Activated T-cell treated with anti-CD3 and anti-CD28 coated beads, Interleukin-2, amount 50 U/mL, for 24 hours (primary cell): ENCODE measurements at regions not wholly inside any gene's neighbourhood (a gene's known extent, or its start where the extent isn't known, plus 50 kb on each side); places are given as distances from the start of the nearest gene placed in this dataset.

Experiments used
- DNase-seq: peaks from one replicate; pipeline ENCODE4 v3.0.0-alpha.2; 2020
- H3K27ac Mint-ChIP-seq: 2 replicates; pipeline ENCODE4 v1.8.0; 2020; ENCODE audit warnings: mild to moderate bottlenecking, mixed read lengths
- H3K27me3 Mint-ChIP-seq: 2 replicates; pipeline ENCODE4 v1.8.0; 2020; ENCODE audit warnings: mixed read lengths
- H3K36me3 Mint-ChIP-seq: 2 replicates; pipeline ENCODE4 v1.8.0; 2020; ENCODE audit warnings: low read depth, mixed read lengths
- H3K4me1 Mint-ChIP-seq: 2 replicates; pipeline ENCODE4 v1.8.0; 2020; ENCODE audit warnings: low read depth, mixed read lengths
- H3K4me3 Mint-ChIP-seq: 2 replicates; pipeline ENCODE4 v1.8.0; 2020; ENCODE audit warnings: mild to moderate bottlenecking, moderate library complexity, mixed read lengths
- H3K9me3 Mint-ChIP-seq: 2 replicates; pipeline ENCODE4 v1.8.0; 2020; ENCODE audit warnings: mixed read lengths

GRCh38 chr10:63862860-63863259, 341.7 kb downstream of the REEP3 start:
- Mint-ChIP-seq H3K36me3 (no peaks in the 10 kb centered on the region), H3K4me1 (peaks cover 10% of the 10 kb centered on the region), H3K27me3 (peaks cover 44% of the 10 kb centered on the region), H3K27ac (no peak overlapping the region), H3K9me3 (peaks cover 7% of the 10 kb centered on the region), H3K4me3 (no peak overlapping the region)
- DNase-seq: no peak

GRCh38 chr10:63865210-63865609, 344.0 kb downstream of the REEP3 start:
- peaks cover 40% of the 10 kb centered on the region for H3K27me3 Mint-ChIP-seq
- DNase-seq: no peak

GRCh38 chr10:63866075-63866746, 345.0 kb downstream of the REEP3 start:
- H3K36me3 Mint-ChIP-seq: no peaks in the 10 kb centered on the region

More at GRCh38 chr10:63865210-63865609, 344.0 kb downstream of the REEP3 start:
- H3K9me3 Mint-ChIP-seq: no peaks in the 10 kb centered on the region
- peaks cover 10% of the 10 kb centered on the region for H3K4me1 Mint-ChIP-seq
- H3K4me3 Mint-ChIP-seq: no peak overlapping the region
- H3K36me3 Mint-ChIP-seq: no peaks in the 10 kb centered on the region
- no peak overlapping the region for H3K27ac Mint-ChIP-seq

GRCh38 chr10:63866747-63867140, 345.5 kb downstream of the REEP3 start:
- Mint-ChIP-seq H3K36me3 (no peaks in the 10 kb centered on the region), H3K27ac (no peak overlapping the region), H3K27me3 (peaks cover 40% of the 10 kb centered on the region), H3K9me3 (no peaks in the 10 kb centered on the region), H3K4me3 (no peak overlapping the region), H3K4me1 (peaks cover 10% of the 10 kb centered on the region)
- no peak for DNase-seq

More at GRCh38 chr10:63866075-63866746, 345.0 kb downstream of the REEP3 start:
- H3K4me3 Mint-ChIP-seq: no peak overlapping the region
- H3K4me1 Mint-ChIP-seq: peaks cover 10% of the 10 kb centered on the region
- peaks cover 40% of the 10 kb centered on the region for H3K27me3 Mint-ChIP-seq
- peak; percentile 45 for DNase-seq
- no peaks in the 10 kb centered on the region for H3K9me3 Mint-ChIP-seq
- H3K27ac Mint-ChIP-seq: no peak overlapping the region

GRCh38 chr10:63878428-63878827, 357.2 kb downstream of the REEP3 start:
- DNase-seq: no peak
- Mint-ChIP-seq H3K9me3 (peaks cover 7% of the 10 kb centered on the region), H3K27ac (no peak overlapping the region), H3K4me3 (no peak overlapping the region), H3K4me1 (no peaks in the 10 kb centered on the region), H3K27me3 (peaks cover 1% of the 10 kb centered on the region), H3K36me3 (no peaks in the 10 kb centered on the region)

GRCh38 chr10:63883861-63884260, 362.7 kb downstream of the REEP3 start:
- Mint-ChIP-seq H3K4me1 (no peaks in the 10 kb centered on the region), H3K4me3 (no peak overlapping the region), H3K36me3 (no peaks in the 10 kb centered on the region), H3K27me3 (peaks cover 4% of the 10 kb centered on the region), H3K9me3 (peaks cover under 1% of the 10 kb centered on the region), H3K27ac (no peak overlapping the region)
- DNase-seq: no peak

- Mint-ChIP-seq H3K36me3 (no peaks in the 10 kb centered on the region), H3K4me1 (no peaks in the 10 kb centered on the region), H3K9me3 (no peaks in the 10 kb centered on the region), H3K27me3 (peaks cover 4% of the 10 kb centered on the region), H3K4me3 (no peak overlapping the region), H3K27ac (no peak overlapping the region)
- DNase-seq: no peak
These were observed 363.2 kb downstream of the REEP3 start for GRCh38 chr10:63884426-63884825.

GRCh38 chr10:63885156-63885555, 364.0 kb downstream of the REEP3 start:
- no peak for DNase-seq
- H3K36me3 Mint-ChIP-seq: no peaks in the 10 kb centered on the region
- H3K4me3 Mint-ChIP-seq: no peak overlapping the region
- no peaks in the 10 kb centered on the region for H3K9me3 Mint-ChIP-seq
- H3K27ac Mint-ChIP-seq: no peak overlapping the region
- H3K27me3 Mint-ChIP-seq: peaks cover 4% of the 10 kb centered on the region
- H3K4me1 Mint-ChIP-seq: no peaks in the 10 kb centered on the region

- Mint-ChIP-seq H3K9me3 (no peaks in the 10 kb centered on the region), H3K4me1 (no peaks in the 10 kb centered on the region), H3K36me3 (no peaks in the 10 kb centered on the region), H3K4me3 (no peak overlapping the region), H3K27ac (no peak overlapping the region), H3K27me3 (peaks cover 4% of the 10 kb centered on the region)
- DNase-seq: no peak
These were observed 365.3 kb downstream of the REEP3 start for GRCh38 chr10:63886281-63887022.

- no peak overlapping the region for H3K27ac Mint-ChIP-seq
- H3K27me3 Mint-ChIP-seq: peaks cover 4% of the 10 kb centered on the region
- H3K4me1 Mint-ChIP-seq: no peaks in the 10 kb centered on the region
- no peak overlapping the region for H3K4me3 Mint-ChIP-seq
- DNase-seq: no peak
- H3K36me3 Mint-ChIP-seq: no peaks in the 10 kb centered on the region
- no peaks in the 10 kb centered on the region for H3K9me3 Mint-ChIP-seq
These were observed 365.9 kb downstream of the REEP3 start for GRCh38 chr10:63887023-63887589.

- Mint-ChIP-seq H3K27me3 (peaks cover 4% of the 10 kb centered on the region), H3K36me3 (no peaks in the 10 kb centered on the region), H3K4me1 (no peaks in the 10 kb centered on the region), H3K4me3 (no peak overlapping the region), H3K9me3 (no peaks in the 10 kb centered on the region), H3K27ac (no peak overlapping the region)
- DNase-seq: no peak
These were observed 366.6 kb downstream of the REEP3 start for GRCh38 chr10:63887600-63888370.

- H3K36me3 Mint-ChIP-seq: no peaks in the 10 kb centered on the region
- no peak overlapping the region for H3K4me3 Mint-ChIP-seq
- no peaks in the 10 kb centered on the region for H3K4me1 Mint-ChIP-seq
- H3K27ac Mint-ChIP-seq: no peak overlapping the region
- H3K9me3 Mint-ChIP-seq: no peaks in the 10 kb centered on the region
- H3K27me3 Mint-ChIP-seq: no peaks in the 10 kb centered on the region
- DNase-seq: no peak
These were observed 368.6 kb downstream of the REEP3 start for GRCh38 chr10:63889803-63890202.

- H3K4me3 Mint-ChIP-seq: no peak overlapping the region
- peaks cover 7% of the 10 kb centered on the region for H3K27me3 Mint-ChIP-seq
- H3K9me3 Mint-ChIP-seq: no peaks in the 10 kb centered on the region
- no peaks in the 10 kb centered on the region for H3K4me1 Mint-ChIP-seq
- no peak for DNase-seq
- H3K27ac Mint-ChIP-seq: no peak overlapping the region
- no peaks in the 10 kb centered on the region for H3K36me3 Mint-ChIP-seq
These were observed 375.8 kb downstream of the REEP3 start for GRCh38 chr10:63896992-63897391.

- peaks cover 7% of the 10 kb centered on the region for H3K27me3 Mint-ChIP-seq
- no peak overlapping the region for H3K27ac Mint-ChIP-seq
- no peak overlapping the region for H3K4me3 Mint-ChIP-seq
- no peak for DNase-seq
- H3K9me3 Mint-ChIP-seq: no peaks in the 10 kb centered on the region
- no peaks in the 10 kb centered on the region for H3K4me1 Mint-ChIP-seq
- no peaks in the 10 kb centered on the region for H3K36me3 Mint-ChIP-seq
These were observed 378.6 kb downstream of the REEP3 start for GRCh38 chr10:63899673-63900300.
